ENCODE measurements at regions not wholly inside any gene's neighbourhood (a gene's known extent, or its start where the extent isn't known, plus 50 kb on each side); places are given as distances from the start of the nearest gene placed in this dataset.

GRCh38 chr15:77557564-77557963 is 75.1 kb downstream of the LINGO1 start:
- DNase-seq (ENCODE audit: low spot score), result no peak

DNA sequence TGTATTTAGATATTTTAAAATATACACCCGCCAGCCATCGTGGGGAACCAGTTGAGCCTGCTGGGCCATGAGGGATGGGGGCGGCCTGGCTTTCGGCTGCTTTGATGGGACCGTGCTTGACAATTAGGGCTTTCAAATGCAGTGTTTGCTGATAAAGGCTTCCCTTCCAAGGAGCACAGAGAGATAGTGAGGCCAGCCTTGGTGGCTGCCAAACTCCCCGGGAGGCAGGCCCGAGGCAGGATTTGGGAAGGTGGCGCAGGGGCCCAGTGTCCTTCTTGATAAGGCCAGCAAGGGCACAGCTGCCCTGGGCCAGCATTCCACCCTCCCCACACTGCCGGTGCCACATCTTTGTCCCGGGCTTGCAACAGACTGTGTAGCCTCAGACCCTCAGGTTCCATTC is 75.6 kb downstream of the LINGO1 start:
- no peak for DNase-seq (ENCODE audit: low spot score)

DNA sequence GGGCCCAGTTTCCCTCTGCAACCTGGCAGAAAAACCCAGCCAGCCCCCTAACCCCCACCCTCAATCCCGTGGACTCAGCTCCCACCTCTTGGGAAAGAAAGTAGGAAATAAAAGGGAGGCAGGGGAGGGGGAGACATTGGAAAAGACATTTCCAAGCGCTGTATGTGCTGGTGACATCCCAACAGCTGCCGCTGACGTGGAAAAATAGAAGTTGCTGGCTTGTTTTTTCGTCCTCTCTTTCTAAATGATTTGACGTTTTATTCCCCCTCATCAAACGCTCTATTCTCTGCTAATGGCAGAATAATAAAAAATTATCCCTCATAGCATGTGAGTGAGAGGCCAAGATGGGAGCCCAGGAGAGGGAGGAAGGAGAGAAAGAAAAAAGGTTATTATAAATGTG is 76.1 kb downstream of the LINGO1 start:
- no peak for DNase-seq (ENCODE audit: low spot score)

DNA sequence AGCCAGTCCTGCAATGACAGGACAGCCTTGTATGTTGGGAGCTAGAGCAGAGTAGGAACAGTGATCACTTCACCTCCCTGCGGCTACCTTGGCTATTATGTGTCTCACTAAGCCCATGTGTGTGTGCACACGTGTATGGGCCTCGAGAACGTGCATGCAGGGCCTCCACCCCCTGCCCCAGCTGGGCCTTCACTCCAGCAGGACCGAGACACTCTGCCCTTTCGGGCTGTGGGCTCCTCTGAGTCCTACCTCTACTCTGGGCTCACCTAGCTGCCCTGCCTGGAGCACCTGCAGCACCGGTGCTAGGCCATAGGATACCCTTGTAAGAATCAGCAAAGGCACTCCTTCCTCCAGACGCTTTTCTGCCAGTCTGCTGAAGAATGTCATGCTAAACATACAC is 77.5 kb downstream of the LINGO1 start:
- DNase-seq (ENCODE audit: low spot score), result no peak

- no peak for DNase-seq (ENCODE audit: low spot score)
Measured at GRCh38 chr15:77554306-77555080, 78.2 kb downstream of the LINGO1 start.

DNA sequence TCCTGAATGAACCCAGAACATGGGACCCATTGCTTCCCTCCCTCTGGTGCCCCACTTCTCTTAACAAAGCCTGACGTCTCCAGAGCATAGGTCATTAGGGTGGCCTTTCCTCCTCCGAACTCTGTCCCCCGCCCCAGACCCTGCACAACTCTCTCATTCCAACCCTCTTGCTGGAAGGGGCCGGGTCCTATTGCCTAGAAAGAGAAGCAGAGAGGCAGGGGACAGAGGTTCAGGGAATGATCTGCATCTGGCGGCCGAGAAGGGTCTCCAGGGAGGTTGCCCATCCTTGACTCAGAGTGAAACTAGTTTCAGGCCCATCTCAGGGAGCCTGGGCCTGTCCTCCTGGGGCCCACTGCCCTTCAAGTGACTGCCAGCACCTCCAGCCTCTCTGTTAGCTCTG is 79.0 kb downstream of the LINGO1 start:
- no peak for DNase-seq (ENCODE audit: low spot score)

DNA sequence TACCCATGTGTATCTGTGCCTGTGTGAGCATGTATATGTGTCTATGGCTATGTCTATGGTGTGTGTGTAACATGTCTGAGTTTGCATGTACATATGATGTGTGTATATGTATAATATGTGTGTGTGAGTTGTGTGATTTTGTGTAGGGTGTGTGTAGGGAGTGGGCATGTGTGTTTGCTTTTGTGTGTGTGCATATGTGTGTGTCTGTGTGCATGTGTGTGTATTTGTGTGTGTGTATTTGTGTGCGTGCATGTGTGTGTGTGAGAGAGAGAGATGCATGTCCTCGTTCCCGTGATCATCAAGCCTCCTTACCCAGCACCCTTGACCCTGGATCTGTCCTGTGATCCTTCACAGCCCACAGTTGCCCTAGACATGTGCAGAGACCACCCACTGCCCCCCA is 79.5 kb downstream of the LINGO1 start:
- no peak for DNase-seq (ENCODE audit: low spot score)

DNA sequence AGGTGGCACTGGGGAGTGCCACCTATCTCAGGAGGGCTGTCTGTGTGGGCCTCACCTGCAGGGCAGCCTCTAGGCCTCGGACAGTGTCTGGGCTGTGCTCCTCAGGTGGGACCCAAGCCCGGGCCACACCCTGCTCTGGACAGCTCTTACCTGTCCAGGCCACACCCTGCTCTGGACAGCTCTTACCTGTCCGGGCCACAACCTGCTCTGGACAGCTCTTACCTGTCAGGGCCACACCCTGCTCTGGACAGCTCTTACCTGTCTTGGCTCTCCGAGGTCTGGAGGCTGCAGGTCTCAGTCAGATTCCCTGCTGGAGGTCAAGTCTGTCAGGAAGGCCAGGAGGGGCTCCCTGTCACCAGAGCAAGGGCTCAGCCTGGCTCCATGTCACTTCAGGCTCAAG is 80.6 kb downstream of the LINGO1 start:
- DNase-seq (ENCODE audit: low spot score), result no peak

- no peak for DNase-seq (ENCODE audit: low spot score)
Measured at GRCh38 chr15:77550301-77551251, 82.1 kb downstream of the LINGO1 start.

DNA sequence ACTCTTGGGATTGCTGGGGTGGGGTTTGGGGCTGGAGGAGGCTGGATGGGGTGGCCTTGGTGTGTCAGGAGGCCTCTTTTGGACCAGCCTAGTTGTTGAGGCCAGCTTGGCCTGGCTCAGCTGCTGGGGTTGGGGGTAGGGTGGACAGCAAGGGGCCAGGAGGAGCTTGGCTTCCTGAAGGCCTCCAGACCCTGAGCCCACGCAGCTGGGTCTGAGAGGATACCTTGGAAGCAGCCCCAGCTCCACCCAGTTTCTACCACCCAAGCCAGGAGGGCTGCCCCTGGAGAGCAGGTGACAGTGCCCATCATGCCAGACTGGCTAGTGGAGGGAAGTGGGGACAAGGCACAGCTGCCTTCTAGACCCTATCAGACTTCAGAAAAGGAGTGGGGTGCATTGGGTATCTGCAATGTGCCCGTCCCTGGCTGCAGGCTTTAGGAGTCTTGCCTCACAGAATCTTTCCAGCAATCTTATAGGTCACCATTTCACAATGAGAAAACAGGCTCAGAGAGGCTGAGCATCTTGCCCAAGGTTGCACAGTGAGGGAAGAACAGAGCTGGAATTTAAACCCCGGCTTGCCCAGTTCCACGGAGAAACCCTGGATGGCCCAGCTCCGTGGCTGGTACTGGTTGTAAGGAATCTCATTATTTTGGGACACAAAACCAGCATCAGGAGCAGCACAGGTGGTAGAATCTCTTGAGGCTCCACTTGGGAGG is 83.0 kb downstream of the LINGO1 start:
- DNase-seq (ENCODE audit: low spot score), result no peak

- DNase-seq (ENCODE audit: low spot score), result no peak
Measured at GRCh38 chr15:77548589-77549557, 83.8 kb downstream of the LINGO1 start.

- DNase-seq (ENCODE audit: low spot score), result no peak
Measured at GRCh38 chr15:77547801-77548588, 84.7 kb downstream of the LINGO1 start.

DNA sequence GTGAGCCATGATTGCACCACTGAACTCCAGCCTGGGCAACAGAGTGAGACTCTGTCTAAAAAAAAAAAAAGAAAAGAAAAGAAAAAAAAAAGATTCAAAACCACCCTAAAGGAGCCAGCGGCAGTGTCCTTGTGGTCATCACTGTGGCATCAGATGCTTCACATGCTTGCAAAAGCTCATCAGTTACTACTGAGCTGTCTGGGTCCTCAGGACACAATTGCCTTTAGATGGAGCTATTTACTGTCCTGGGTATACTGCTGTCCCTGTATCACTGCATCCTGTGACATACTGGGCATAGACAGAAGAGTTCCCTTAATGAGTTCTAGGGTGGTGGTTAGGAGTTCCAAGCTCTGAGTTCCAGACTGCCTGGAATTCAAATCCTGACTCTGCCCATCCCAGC is 85.8 kb downstream of the LINGO1 start:
- no peak for DNase-seq (ENCODE audit: low spot score)

- DNase-seq (ENCODE audit: low spot score), result no peak
Measured at GRCh38 chr15:77546050-77546501, 86.6 kb downstream of the LINGO1 start.

DNA sequence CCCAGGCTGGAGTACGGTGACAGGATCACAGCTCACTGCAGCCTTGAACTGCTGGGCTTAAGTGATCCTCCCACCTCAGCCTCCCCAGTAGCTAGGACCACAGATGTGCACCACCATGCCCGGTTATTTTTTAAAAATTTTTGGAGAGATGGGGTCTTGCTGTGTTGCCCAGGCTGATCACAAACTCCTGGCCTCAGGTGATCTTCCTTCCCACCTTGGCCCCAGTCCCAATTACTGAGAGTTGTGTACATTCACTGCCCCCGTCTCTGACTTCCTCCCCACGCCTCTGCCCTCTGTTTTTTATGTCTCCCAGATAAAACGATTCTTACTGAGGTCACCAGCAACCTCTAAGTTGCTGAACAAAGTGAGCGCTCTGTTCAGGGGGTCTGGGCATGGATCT is 87.7 kb downstream of the LINGO1 start:
- DNase-seq (ENCODE audit: low spot score), result no peak

DNA sequence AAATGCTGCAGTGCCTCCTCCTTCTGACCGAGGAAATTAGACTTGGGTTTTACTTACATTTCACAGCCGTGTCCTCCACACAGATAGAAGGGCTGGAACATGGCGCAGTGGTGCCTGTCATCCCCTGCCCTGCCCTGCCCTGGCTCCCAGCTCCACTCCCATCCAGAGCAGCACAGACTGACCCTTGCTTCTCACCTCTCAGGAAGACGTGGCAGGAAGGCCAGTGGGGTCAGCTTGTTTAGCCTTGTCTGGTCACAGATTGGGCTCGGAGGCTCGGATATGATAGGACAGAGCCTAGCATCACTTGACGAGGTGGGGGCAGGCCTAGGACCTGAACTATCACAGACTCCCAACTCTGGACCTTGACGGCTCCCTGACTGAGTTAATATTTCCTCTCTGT is 88.5 kb downstream of the LINGO1 start:
- no peak for DNase-seq (ENCODE audit: low spot score)

DNA sequence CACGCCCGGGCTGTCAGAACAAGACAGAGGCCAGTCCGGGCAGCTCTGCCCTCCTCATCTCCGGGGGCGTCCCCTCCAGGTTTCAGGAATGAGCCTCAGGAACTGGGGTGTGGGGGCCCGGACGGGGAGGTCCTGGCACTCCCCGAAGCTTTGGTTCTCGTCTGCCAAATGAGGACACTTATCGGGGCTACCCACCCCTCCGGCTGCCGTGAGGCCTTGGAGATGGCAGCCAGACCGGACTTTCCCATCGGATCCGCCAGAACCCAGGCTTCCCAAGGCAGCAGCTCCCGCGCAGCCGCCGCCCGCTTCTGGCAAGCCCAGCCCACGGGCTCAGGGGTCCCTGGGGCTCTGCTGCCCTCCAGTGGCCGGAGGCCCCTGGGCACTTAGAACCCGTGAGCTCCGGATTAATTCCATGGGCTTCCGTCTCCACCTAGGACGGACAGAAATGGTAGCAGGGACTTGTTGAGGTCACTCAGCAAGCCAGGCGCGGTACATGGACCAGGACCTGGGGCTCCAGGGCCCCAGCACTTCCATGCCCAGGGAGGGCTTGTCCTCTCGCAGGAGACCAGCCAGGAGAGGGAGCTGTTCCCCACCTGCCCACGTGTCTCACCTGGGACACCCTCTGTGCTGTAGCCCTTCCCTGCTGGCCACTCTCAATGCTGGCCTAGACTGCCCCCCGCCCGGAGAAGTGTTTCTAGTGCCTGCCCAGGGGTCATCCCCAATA is 89.4 kb downstream of the LINGO1 start:
- peak; percentile 68 for DNase-seq (ENCODE audit: low spot score)

DNA sequence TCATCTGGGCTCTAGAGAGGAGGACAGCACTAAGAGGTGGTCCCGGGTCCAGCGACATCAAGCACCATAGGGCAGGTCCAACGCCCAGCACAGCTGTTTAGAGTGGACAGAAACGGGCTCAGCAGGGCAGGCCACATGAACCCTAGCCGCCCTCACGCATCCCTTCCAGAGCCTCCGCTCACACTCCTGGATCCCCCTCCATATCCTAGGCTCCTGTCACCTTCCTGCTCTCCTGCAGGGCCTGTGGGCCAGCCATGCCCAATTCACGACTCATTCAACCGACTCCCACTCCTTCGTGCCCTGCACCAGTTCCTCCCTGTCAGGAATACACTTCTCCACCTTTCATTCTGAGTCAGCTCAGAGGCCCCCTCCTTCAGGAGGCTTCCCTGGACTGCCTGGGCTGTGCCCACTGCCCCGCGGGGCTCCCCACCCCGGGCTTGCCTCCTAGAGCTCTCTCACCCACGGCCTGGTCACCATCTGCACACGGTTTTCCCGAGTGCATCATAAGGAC is 90.2 kb downstream of the LINGO1 start:
- no peak for DNase-seq (ENCODE audit: low spot score)

DNA sequence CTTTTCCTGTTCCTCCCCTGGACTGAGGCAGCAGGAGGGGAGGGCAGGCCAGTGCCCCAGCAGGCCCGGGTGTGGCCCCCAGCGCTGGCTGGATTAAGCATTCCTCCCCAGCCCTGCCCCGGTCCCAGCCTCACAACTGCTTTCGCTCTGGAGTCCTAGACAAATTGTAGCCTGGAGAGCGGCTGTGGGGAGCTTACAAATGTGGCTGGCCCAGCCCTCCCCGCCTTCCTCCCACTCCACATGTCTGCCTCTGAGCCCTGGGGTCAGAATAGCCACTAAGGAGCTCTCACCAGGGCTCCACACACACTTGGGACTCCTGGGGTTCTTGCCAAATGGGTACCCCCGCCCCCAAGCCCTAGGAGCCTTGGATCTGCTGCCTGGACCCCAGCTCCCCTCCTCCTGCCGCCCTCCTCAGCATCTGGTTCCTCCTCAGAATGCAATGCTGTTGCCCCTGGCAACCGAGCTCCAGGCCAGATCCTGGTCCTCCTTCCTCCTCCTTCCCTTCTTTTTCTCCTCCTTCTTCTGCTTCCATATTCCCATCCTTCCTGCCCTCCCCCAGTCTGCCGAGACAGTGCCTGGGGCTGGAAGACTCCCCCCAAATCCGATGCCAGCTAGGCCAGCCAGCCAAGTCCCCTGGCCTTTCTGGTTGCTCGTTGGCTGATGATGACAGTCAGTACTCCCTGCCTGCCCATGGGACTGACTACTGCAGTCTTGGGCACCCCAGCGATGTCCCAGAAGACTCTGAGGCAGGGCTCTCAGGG is 91.1 kb downstream of the LINGO1 start:
- DNase-seq (ENCODE audit: low spot score), result no peak
